ENCODE measurements at regions not wholly inside any gene's neighbourhood (a gene's known extent, or its start where the extent isn't known, plus 50 kb on each side); places are given as distances from the start of the nearest gene placed in this dataset.

DNA sequence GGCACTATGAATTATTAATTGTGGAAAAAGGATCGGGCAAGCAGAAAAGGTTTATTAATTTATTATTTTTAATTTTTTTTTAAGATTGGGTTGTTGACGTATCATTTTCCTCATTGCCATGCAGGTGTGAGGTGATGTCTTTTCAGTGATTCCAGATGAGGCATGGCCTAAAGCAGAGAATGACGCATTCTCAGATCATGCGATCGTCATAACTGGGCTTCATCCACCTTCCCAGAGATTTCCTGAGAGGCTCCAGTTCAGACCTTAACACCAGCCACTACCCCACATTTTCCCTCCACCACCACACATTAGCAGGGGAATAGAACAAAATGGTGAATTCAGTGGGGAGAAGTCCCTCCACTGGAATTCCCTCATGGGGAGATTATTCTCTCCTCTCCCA lies 518.4 kb upstream of the SPHKAP start:
- Histone ChIP-seq H3K4me1 (no peaks in the 10 kb centered on the region), H3K4me3 (ENCODE audit: low read depth, low read length) (no peak overlapping the region), H3K9me3 (no peaks in the 10 kb centered on the region), H3K27me3 (no peaks in the 10 kb centered on the region), H3K36me3 (no peaks in the 10 kb centered on the region)
- no peak for TF ChIP-seq CTCF (IDR thresholded peaks at IDR 0.05; ENCODE audit: low read depth, low read length)
- DNase-seq: no peak

DNA sequence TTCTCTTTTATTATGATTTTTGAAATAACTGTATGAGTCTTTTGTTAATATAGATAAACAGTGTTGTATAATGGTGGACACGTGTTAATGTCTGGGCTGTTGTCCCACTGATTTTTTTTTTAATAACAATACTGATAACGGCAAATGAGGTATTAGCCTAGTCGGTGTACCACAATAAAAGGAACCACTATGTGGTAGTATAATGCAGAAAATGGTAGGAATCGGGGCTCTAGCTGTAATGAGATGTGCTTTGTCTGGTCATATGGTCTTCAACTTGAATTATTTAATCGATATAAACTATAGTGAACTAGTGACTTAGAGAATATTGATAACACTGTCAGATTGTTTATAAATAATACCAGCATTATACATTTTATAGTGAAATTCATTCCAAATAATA lies 517.9 kb upstream of the SPHKAP start:
- TF ChIP-seq CTCF (IDR thresholded peaks at IDR 0.05; ENCODE audit: low read depth, low read length): no peak
- Histone ChIP-seq H3K9me3 (no peaks in the 10 kb centered on the region), H3K4me1 (no peaks in the 10 kb centered on the region), H3K4me3 (ENCODE audit: low read depth, low read length) (no peak overlapping the region), H3K27me3 (no peaks in the 10 kb centered on the region), H3K36me3 (no peaks in the 10 kb centered on the region)
- no peak for DNase-seq

- DNase-seq: no peak
These were observed 517.5 kb upstream of the SPHKAP start for GRCh38 chr2:228698963-228699362.

DNA sequence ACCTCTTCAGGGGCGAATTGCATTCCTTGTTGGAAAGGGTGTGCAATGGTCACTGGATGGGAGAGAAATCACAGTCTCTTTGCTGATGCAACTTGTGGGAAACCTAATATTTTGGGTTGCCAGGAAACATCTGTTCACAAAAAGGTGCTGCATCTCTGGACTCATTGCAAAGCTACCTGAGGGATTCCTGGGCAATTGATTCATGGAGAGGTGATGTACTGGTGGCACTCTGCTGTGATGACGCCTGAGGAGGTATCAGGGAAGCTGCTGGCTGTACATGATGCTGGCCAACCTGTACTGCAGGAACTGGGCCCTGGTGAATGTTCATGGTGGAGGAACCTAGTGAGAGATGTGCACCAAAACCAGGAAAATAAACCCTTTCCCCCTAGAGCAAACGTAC lies 516.0 kb upstream of the SPHKAP start:
- no peak for DNase-seq
- H3K4me1 ChIP-seq: no peaks in the 10 kb centered on the region
- no peak overlapping the region for H3K4me3 ChIP-seq (ENCODE audit: low read depth, low read length)
- TF ChIP-seq CTCF (IDR thresholded peaks at IDR 0.05; ENCODE audit: low read depth, low read length): no peak
- no peaks in the 10 kb centered on the region for H3K9me3 ChIP-seq
- H3K36me3 ChIP-seq: no peaks in the 10 kb centered on the region
- H3K27me3 ChIP-seq: no peaks in the 10 kb centered on the region

More at GRCh38 chr2:228698963-228699362, 517.5 kb upstream of the SPHKAP start:
- Histone ChIP-seq H3K27me3 (no peaks in the 10 kb centered on the region), H3K36me3 (no peaks in the 10 kb centered on the region), H3K4me1 (no peaks in the 10 kb centered on the region), H3K4me3 (ENCODE audit: low read depth, low read length) (no peak overlapping the region), H3K9me3 (no peaks in the 10 kb centered on the region)
- no peak for TF ChIP-seq CTCF (IDR thresholded peaks at IDR 0.05; ENCODE audit: low read depth, low read length)

GRCh38 chr2:228690681-228691080 lies 509.2 kb upstream of the SPHKAP start:
- no peak for TF ChIP-seq CTCF (IDR thresholded peaks at IDR 0.05; ENCODE audit: low read depth, low read length)
- no peak for DNase-seq
- H3K27me3 ChIP-seq: no peaks in the 10 kb centered on the region
- no peaks in the 10 kb centered on the region for H3K36me3 ChIP-seq
- H3K9me3 ChIP-seq: peaks cover 2% of the 10 kb centered on the region; the same call in 1 of the 2 replicates
- no peaks in the 10 kb centered on the region for H3K4me1 ChIP-seq
- H3K4me3 ChIP-seq (ENCODE audit: low read depth, low read length): no peak overlapping the region

DNA sequence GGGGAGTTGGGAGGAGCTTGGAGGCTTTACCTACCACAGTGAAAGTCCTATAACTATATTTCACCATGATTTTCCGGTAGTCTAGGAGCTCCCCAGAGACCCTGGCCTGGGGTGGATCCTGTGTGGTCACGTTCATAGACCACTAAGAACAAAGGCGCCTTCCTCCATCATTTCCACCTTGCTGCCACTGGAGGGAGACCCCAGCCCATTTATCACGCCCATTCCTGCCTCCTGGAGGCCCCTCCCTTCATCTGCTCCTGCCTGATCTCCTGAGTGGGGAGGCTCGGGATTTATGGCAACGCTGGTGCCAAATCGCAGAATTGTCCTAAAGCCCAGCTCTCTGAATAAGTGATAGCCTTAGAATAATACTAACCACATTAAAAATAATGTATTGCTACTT lies 507.6 kb upstream of the SPHKAP start:
- peaks cover 2% of the 10 kb centered on the region; the same call in 1 of the 2 replicates for H3K9me3 ChIP-seq
- TF ChIP-seq CTCF (IDR thresholded peaks at IDR 0.05; ENCODE audit: low read depth, low read length): no peak
- peak; percentile 10 for DNase-seq
- H3K27me3 ChIP-seq: no peaks in the 10 kb centered on the region
- H3K4me1 ChIP-seq: no peaks in the 10 kb centered on the region
- H3K4me3 ChIP-seq (ENCODE audit: low read depth, low read length): no peak overlapping the region
- H3K36me3 ChIP-seq: no peaks in the 10 kb centered on the region
